GM19023 (cell line): ENCODE measurements at regions not wholly inside any gene's neighbourhood (a gene's known extent, or its start where the extent isn't known, plus 50 kb on each side); places are given as distances from the start of the nearest gene placed in this dataset.
"Not testable (repeated sequence)": the region's sequence is repeated elsewhere in the genome, so short reads cannot be mapped to it uniquely, and the experiment has no call there.

ENCODE experiments used
- ATAC-seq: cut with Tn5 transposase; IDR thresholded peaks from one replicate; pipeline ENCODE4 v1.9.1; 2021; ENCODE audit warnings: mild to moderate bottlenecking, moderate library complexity; ENCODE audit not compliant: unreplicated experiment

- ATAC-seq = no peak
Observed at GRCh38 chr16:52309446-52310416, 237.2 kb downstream of the TOX3 start.

- ATAC-seq = no peak
Observed at GRCh38 chr16:52308051-52308450, 238.9 kb downstream of the TOX3 start.

GRCh38 chr16:52301026-52301425 is 245.9 kb downstream of the TOX3 start:
- ATAC-seq = no peak

GRCh38 chr16:52298769-52299168 is 248.2 kb downstream of the TOX3 start:
- ATAC-seq = no peak

GRCh38 chr16:52296706-52297315 is 250.1 kb downstream of the TOX3 start:
- ATAC-seq = not testable (repeated sequence)

- no peak for ATAC-seq
Observed at GRCh38 chr16:52296076-52296475, 250.9 kb downstream of the TOX3 start.

GRCh38 chr16:52294660-52295059 is 252.3 kb downstream of the TOX3 start:
- ATAC-seq = no peak

- no peak for ATAC-seq
Observed at GRCh38 chr16:52293204-52293603, 253.7 kb downstream of the TOX3 start.

- no peak for ATAC-seq
Observed at GRCh38 chr16:52283584-52284375, 263.2 kb downstream of the TOX3 start.

- ATAC-seq = no peak
Observed at GRCh38 chr16:52283018-52283417, 263.9 kb downstream of the TOX3 start.

GRCh38 chr16:52280086-52280485 is 266.9 kb downstream of the TOX3 start:
- no peak for ATAC-seq

GRCh38 chr16:52271088-52271750 is 275.7 kb downstream of the TOX3 start:
- no peak for ATAC-seq

GRCh38 chr16:52265446-52265861 is 281.5 kb downstream of the TOX3 start:
- ATAC-seq = no peak

- no peak for ATAC-seq
Observed at GRCh38 chr16:52257534-52257933, 289.4 kb downstream of the TOX3 start.

- ATAC-seq = no peak
Observed at GRCh38 chr16:52256310-52257078, 290.4 kb downstream of the TOX3 start.

GRCh38 chr16:52254746-52255145 is 292.2 kb downstream of the TOX3 start:
- no peak for ATAC-seq

GRCh38 chr16:52252680-52253079 is 294.3 kb downstream of the TOX3 start:
- no peak for ATAC-seq

- no peak for ATAC-seq
Observed at GRCh38 chr16:52251495-52251894, 295.4 kb downstream of the TOX3 start.

GRCh38 chr16:52247737-52248136 is 299.2 kb downstream of the TOX3 start:
- no peak for ATAC-seq

GRCh38 chr16:52238710-52239109 is 308.2 kb downstream of the TOX3 start:
- ATAC-seq = no peak
